Panc1 (cell line): ENCODE measurements at regions not wholly inside any gene's neighbourhood (a gene's known extent, or its start where the extent isn't known, plus 50 kb on each side); places are given as distances from the start of the nearest gene placed in this dataset.
A peak's percentile ranks its signal among the peaks of the same experiment; 100 is the strongest.

ENCODE experiments used
- ATAC-seq: fragments of 200-7000 bp; cut with Tn5 transposase; 2 replicates; pipeline ENCODE4 v1.9.1; 2020; ENCODE audit warnings: mild to moderate bottlenecking, moderate library complexity
- BruUV-seq: library from RNA; stranded (reverse); fragments of 400-500 nt; replicated peaks from 2 replicates; lab custom pipeline; 2021; lab: Mats Ljungman, UMichigan
- CTCF ChIA-PET: fragments of 300-600 bp; sonication (Branson Sonifier 250); formaldehyde crosslinking; loops from one replicate; lab custom pipeline; 2022; ENCODE audit warnings: antibody characterized with exemption; lab: Charles Lee
- POLR2A ChIA-PET: fragments of 300-600 bp; sonication (Branson Sonifier 250); formaldehyde crosslinking; loops from one replicate; lab custom pipeline; 2022; ENCODE audit warnings: antibody characterized with exemption; lab: Charles Lee
- DNase-seq: peaks from one replicate; pipeline ENCODE4 v3.0.0-alpha.2; 2010; ENCODE audit warnings: low read depth, low spot score
- H3K27ac ChIP-seq: 2 replicates; pipeline ENCODE4 v1.5.1; 2011; ENCODE audit warnings: mild to moderate bottlenecking, low read length, inconsistent platforms
- H3K27me3 ChIP-seq: fragments of 200-500 bp; sonication (Bioruptor generic); 2 replicates; pipeline ENCODE4 v1.6.0; 2014; ENCODE audit warnings: low read length, inconsistent platforms; ENCODE audit not compliant: control insufficient read depth, insufficient read depth
- H3K36me3 ChIP-seq: fragments of 200-500 bp; sonication (Bioruptor generic); 2 replicates; pipeline ENCODE4 v1.5.1; 2014; ENCODE audit warnings: inconsistent platforms, mild to moderate bottlenecking, low read length, moderate library complexity; ENCODE audit not compliant: control insufficient read depth, insufficient read depth
- H3K4me1 ChIP-seq: 2 replicates; pipeline ENCODE4 v1.5.1; 2011; ENCODE audit warnings: inconsistent platforms, mild to moderate bottlenecking, low read length, moderate library complexity; ENCODE audit not compliant: control insufficient read depth, insufficient read depth
- H3K4me3 ChIP-seq, 2 experiments: 2 replicates each; pipeline ENCODE4 v1.5.1; 2011 to 2012; ENCODE audit warnings: low read depth in 2 of 2, low read length in 2 of 2, mild to moderate bottlenecking in 2 of 2, inconsistent platforms in 1 of 2, moderate library complexity in 1 of 2
- H3K9me3 ChIP-seq: fragments of 200-500 bp; sonication (Bioruptor generic); 2 replicates; pipeline ENCODE4 v1.5.1; 2014; ENCODE audit warnings: low read depth, mild to moderate bottlenecking, inconsistent platforms, low read length, moderate library complexity; ENCODE audit not compliant: control insufficient read depth, insufficient read depth
- CTCF ChIP-seq: fragments of 450-650 bp; IDR thresholded peaks from 2 replicates; pipeline ENCODE4 v1.5.1; 2017; ENCODE audit warnings: mild to moderate bottlenecking
- POLR2AphosphoS5 ChIP-seq: IDR thresholded peaks from 2 replicates; pipeline ENCODE4 v1.6.1; 2012; ENCODE audit warnings: mild to moderate bottlenecking, low read depth, low read length, moderate library complexity
- REST ChIP-seq, 2 experiments: IDR thresholded peaks; 2 replicates each; pipeline ENCODE4 v1.6.1; 2011 to 2012; ENCODE audit warnings: low read depth in 2 of 2, control low read depth in 1 of 2, low read length in 1 of 2, mild to moderate bottlenecking in 1 of 2, moderate library complexity in 1 of 2; ENCODE audit not compliant: insufficient read depth in 1 of 2
- SIN3A ChIP-seq: IDR thresholded peaks from 2 replicates; pipeline ENCODE4 v1.6.1; 2012; ENCODE audit warnings: low read depth, mild to moderate bottlenecking, low read length, moderate library complexity, borderline replicate concordance; ENCODE audit not compliant: insufficient read depth
- TCF7L2 ChIP-seq: IDR thresholded peaks from 2 replicates; pipeline ENCODE4 v1.6.1; 2011; ENCODE audit warnings: mild to moderate bottlenecking, low read depth, low read length, inconsistent platforms
- in situ Hi-C: cut with HindIII; loops from 2 replicates; pipeline ENCODE4 v1.10.0; 2016; ENCODE audit warnings: low sequenced_read_pairs, low pct_unique_long_range_greater_than_20kb
- intact Hi-C: fragments of 100-400 bp; cut with micrococcal nuclease; formaldehyde crosslinking; loops from one replicate; pipeline ENCODE4 v1.10.0; 2022; ENCODE audit not compliant: unreplicated experiment

GRCh38 chr5:27242258-27242626 lies 203.9 kb upstream of the CDH9 start:
- no peak for DNase-seq
- no peak overlapping the region for H3K4me3 ChIP-seq
- in situ Hi-C loops: no loop called here
- ChIA-PET POLR2A (no interaction called here), CTCF (no interaction called here)
- no peak overlapping the region for H3K27ac ChIP-seq
- no TSS peak for BruUV-seq
- TF ChIP-seq CTCF (no peak), POLR2AphosphoS5 (no peak), SIN3A (no peak), REST (IDR thresholded peaks at IDR 0.05; ENCODE audit: insufficient read depth in 1 of 2, low read depth in 2 of 2, low read length in 1 of 2) (no peak), TCF7L2 (no peak)
- intact Hi-C loops: no loop called here
- ATAC-seq: 0 out of 2 replicates have a peak, but pooled peaks have one; percentile 17
- H3K9me3 ChIP-seq: no peaks in the 10 kb centered on the region
- no peaks in the 10 kb centered on the region for H3K27me3 ChIP-seq
- no peaks in the 10 kb centered on the region for H3K36me3 ChIP-seq
- no peaks in the 10 kb centered on the region for H3K4me1 ChIP-seq

GRCh38 chr5:27241564-27242257 lies 203.3 kb upstream of the CDH9 start:
- no peaks in the 10 kb centered on the region for H3K9me3 ChIP-seq
- TF ChIP-seq CTCF (no peak), TCF7L2 (no peak), REST (IDR thresholded peaks at IDR 0.05; ENCODE audit: insufficient read depth in 1 of 2, low read depth in 2 of 2, low read length in 1 of 2) (no peak), POLR2AphosphoS5 (no peak; the same call in 1 of the 2 replicates), SIN3A (no peak)
- DNase-seq (peak; percentile 68), ATAC-seq (peak; percentile 92)
- H3K27ac ChIP-seq: no peak overlapping the region
- POLR2A ChIA-PET: no interaction called here
- in situ Hi-C loops (no loop called here), intact Hi-C loops (no loop called here)
- no peaks in the 10 kb centered on the region for H3K36me3 ChIP-seq
- H3K4me1 ChIP-seq: no peaks in the 10 kb centered on the region
- H3K27me3 ChIP-seq: no peaks in the 10 kb centered on the region
- BruUV-seq: no TSS peak
- H3K4me3 ChIP-seq: no peak overlapping the region
- CTCF ChIA-PET: no interaction called here
